IPS-15b (cell line): ENCODE measurements at regions not wholly inside any gene's neighbourhood (a gene's known extent, or its start where the extent isn't known, plus 50 kb on each side); places are given as distances from the start of the nearest gene placed in this dataset.

ENCODE experiments used
- H3K27me3 ChIP-seq: one replicate; pipeline ENCODE4 v1.6.1; 2013; ENCODE audit warnings: low read length; ENCODE audit not compliant: control insufficient read depth, insufficient read depth
- H3K36me3 ChIP-seq: one replicate; pipeline ENCODE4 v1.6.1; 2013; ENCODE audit warnings: low read length; ENCODE audit not compliant: control insufficient read depth, insufficient read depth
- H3K4me1 ChIP-seq: one replicate; pipeline ENCODE4 v1.6.1; 2013; ENCODE audit warnings: mild to moderate bottlenecking, low read length; ENCODE audit not compliant: control insufficient read depth, insufficient read depth
- H3K4me3 ChIP-seq: one replicate; pipeline ENCODE4 v1.5.1; 2013; ENCODE audit warnings: low read depth, low read length
- H3K9ac ChIP-seq: one replicate; pipeline ENCODE4 v1.6.1; 2013; ENCODE audit warnings: low read depth, mild to moderate bottlenecking, low read length
- H3K9me3 ChIP-seq: one replicate; pipeline ENCODE4 v1.6.1; 2013; ENCODE audit warnings: mild to moderate bottlenecking, low read length; ENCODE audit not compliant: control insufficient read depth, insufficient read depth

DNA sequence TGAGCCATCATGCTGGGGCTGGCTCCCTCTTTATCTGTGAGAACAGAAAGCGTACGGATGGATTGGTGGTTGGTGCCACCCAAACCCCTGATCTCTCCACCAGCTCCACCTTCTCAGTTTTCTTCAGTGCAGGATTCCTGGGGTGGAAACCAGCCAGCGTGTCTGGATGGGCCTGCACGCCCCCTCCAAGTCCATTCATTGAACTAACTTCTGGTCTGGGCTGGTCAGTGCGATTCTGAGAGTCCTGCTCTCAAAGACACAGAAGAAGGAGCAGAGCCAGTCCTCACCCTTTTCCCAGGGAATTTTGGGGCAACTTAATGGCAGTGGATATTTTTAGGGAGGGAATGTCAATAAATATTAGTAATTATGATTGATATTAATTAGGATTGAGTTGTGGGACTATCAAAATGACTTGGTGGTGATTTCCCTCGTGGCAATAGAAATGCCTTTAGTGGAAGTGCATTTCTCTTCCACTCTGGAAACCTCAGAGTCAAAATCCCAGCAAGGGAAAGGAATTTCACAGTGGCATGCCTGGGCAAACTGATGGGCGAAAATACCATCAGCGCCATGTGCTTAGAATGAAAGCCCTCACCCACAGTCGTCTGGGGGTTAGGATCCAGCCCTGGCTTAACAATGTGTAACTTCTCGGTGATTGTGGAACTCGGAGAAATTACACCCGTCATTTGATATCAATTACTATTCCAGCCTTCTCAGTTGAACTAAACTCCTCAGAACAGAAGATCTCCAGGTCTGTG is 69.3 kb upstream of the EEPD1 start:
- H3K9me3 ChIP-seq: no peaks in the 10 kb centered on the region
- H3K36me3 ChIP-seq: no peaks in the 10 kb centered on the region
- H3K27me3 ChIP-seq: no peaks in the 10 kb centered on the region
- no peak overlapping the region for H3K4me3 ChIP-seq
- H3K4me1 ChIP-seq: no peaks in the 10 kb centered on the region
- no peak overlapping the region for H3K9ac ChIP-seq

GRCh38 chr7:36084485-36085091 is 68.5 kb upstream of the EEPD1 start:
- Histone ChIP-seq H3K36me3 (no peaks in the 10 kb centered on the region), H3K4me1 (no peaks in the 10 kb centered on the region), H3K4me3 (no peak overlapping the region), H3K9me3 (no peaks in the 10 kb centered on the region), H3K9ac (no peak overlapping the region), H3K27me3 (no peaks in the 10 kb centered on the region)

- Histone ChIP-seq H3K9me3 (no peaks in the 10 kb centered on the region), H3K4me3 (no peak overlapping the region), H3K27me3 (no peaks in the 10 kb centered on the region), H3K36me3 (no peaks in the 10 kb centered on the region), H3K4me1 (no peaks in the 10 kb centered on the region), H3K9ac (no peak overlapping the region)
These were observed 68.0 kb upstream of the EEPD1 start for GRCh38 chr7:36085096-36085495.

- no peaks in the 10 kb centered on the region for H3K27me3 ChIP-seq
- no peak overlapping the region for H3K9ac ChIP-seq
- no peaks in the 10 kb centered on the region for H3K9me3 ChIP-seq
- H3K36me3 ChIP-seq: no peaks in the 10 kb centered on the region
- H3K4me3 ChIP-seq: no peak overlapping the region
- H3K4me1 ChIP-seq: no peaks in the 10 kb centered on the region
These were observed 66.5 kb upstream of the EEPD1 start for GRCh38 chr7:36086571-36086970.

DNA sequence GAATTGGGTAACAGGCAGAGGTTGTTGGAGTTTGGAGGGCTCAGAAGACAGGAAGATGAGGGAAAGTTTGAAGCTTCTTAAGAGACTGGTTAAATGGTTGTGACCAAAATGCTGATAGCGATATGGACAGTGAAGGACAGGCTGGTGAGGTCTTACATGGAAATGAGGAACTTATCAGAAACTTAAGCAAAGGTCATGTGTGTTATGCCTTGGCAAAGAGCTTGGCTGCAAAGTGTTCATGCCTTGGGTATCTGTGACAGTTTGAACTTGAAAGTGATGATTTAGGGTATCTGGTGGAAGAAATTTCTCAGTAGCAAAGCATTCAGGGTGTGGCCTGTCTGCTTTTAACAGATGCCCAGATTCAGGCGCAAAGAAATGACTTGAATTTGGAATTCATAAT is 64.5 kb upstream of the EEPD1 start:
- H3K9me3 ChIP-seq: no peaks in the 10 kb centered on the region
- no peak overlapping the region for H3K9ac ChIP-seq
- H3K36me3 ChIP-seq: no peaks in the 10 kb centered on the region
- no peaks in the 10 kb centered on the region for H3K27me3 ChIP-seq
- no peak overlapping the region for H3K4me3 ChIP-seq
- H3K4me1 ChIP-seq: no peaks in the 10 kb centered on the region

GRCh38 chr7:36088966-36089365 is 64.1 kb upstream of the EEPD1 start:
- Histone ChIP-seq H3K9ac (no peak overlapping the region), H3K27me3 (no peaks in the 10 kb centered on the region), H3K9me3 (no peaks in the 10 kb centered on the region), H3K4me3 (no peak overlapping the region), H3K4me1 (no peaks in the 10 kb centered on the region), H3K36me3 (no peaks in the 10 kb centered on the region)

- H3K4me3 ChIP-seq: no peak overlapping the region
- no peaks in the 10 kb centered on the region for H3K9me3 ChIP-seq
- no peaks in the 10 kb centered on the region for H3K4me1 ChIP-seq
- no peaks in the 10 kb centered on the region for H3K36me3 ChIP-seq
- no peaks in the 10 kb centered on the region for H3K27me3 ChIP-seq
- H3K9ac ChIP-seq: no peak overlapping the region
These were observed 61.8 kb upstream of the EEPD1 start for GRCh38 chr7:36090976-36091873.

GRCh38 chr7:36091874-36092176 is 61.2 kb upstream of the EEPD1 start:
- Histone ChIP-seq H3K36me3 (no peaks in the 10 kb centered on the region), H3K9me3 (no peaks in the 10 kb centered on the region), H3K4me3 (no peak overlapping the region), H3K4me1 (no peaks in the 10 kb centered on the region), H3K9ac (no peak overlapping the region), H3K27me3 (no peaks in the 10 kb centered on the region)

DNA sequence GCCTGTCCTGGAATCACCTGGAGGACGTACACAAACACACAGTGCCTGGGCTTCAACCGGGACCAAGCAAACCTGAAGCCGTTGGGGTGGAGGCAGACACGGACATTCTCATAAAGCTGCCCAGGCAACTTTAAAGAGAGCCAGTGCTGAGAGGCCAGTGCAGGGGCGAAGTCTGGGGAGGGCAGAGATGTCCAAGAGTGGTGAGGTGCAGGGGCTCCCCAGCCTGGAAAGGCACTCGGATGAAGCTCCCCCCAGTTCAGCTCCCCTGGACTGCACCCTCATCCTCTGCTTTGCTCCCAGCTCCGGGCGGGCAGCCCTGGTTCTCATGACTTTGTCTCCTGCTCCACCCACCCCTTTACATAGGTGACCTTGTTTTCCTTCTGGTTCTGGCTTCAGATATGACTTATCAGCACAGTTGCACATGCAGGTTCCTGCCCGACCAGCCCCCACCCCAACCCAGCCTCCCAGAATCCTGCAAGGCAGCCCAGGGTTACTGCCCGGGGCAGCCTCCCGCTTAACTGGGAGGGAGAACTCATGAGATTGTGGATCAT is 60.8 kb upstream of the EEPD1 start:
- H3K9ac ChIP-seq: no peak overlapping the region
- no peaks in the 10 kb centered on the region for H3K36me3 ChIP-seq
- H3K9me3 ChIP-seq: no peaks in the 10 kb centered on the region
- no peaks in the 10 kb centered on the region for H3K4me1 ChIP-seq
- no peak overlapping the region for H3K4me3 ChIP-seq
- no peaks in the 10 kb centered on the region for H3K27me3 ChIP-seq

GRCh38 chr7:36096460-36097095 is 56.5 kb upstream of the EEPD1 start:
- Histone ChIP-seq H3K4me1 (no peaks in the 10 kb centered on the region), H3K36me3 (no peaks in the 10 kb centered on the region), H3K27me3 (no peaks in the 10 kb centered on the region), H3K9me3 (no peaks in the 10 kb centered on the region), H3K9ac (no peak overlapping the region), H3K4me3 (no peak overlapping the region)

DNA sequence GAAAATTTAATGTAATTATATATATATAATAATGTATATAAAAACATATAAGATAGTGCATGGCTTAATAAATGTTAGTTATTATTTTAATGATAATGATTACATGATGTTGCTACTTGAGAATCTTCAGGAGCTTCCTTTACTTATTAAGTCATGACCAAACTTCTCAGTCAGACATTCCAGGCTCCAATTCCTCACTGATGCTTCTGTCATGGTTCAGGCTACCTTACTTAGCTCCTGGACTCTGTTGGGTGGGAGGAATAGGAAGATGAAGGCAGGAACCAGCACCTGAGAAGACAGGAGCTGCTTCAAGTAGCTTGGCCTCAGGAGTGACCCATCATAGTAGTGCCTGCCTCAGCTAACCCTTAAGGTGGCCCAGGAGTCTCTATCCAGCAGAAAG is 55.0 kb upstream of the EEPD1 start:
- Histone ChIP-seq H3K9ac (no peak overlapping the region), H3K9me3 (no peaks in the 10 kb centered on the region)

More for the DNA sequence above, 55.0 kb upstream of the EEPD1 start:
- no peaks in the 10 kb centered on the region for H3K4me1 ChIP-seq
- H3K4me3 ChIP-seq: no peak overlapping the region
- H3K27me3 ChIP-seq: no peaks in the 10 kb centered on the region
- H3K36me3 ChIP-seq: no peaks in the 10 kb centered on the region
